UCSD-AML1 (cell line): ENCODE measurements at regions not wholly inside any gene's neighbourhood (a gene's known extent, or its start where the extent isn't known, plus 50 kb on each side); places are given as distances from the start of the nearest gene placed in this dataset.

Experiments used
- DNase-seq: peaks from one replicate; lab custom pipeline; 2025; ENCODE audit not compliant: unreplicated experiment; lab: John Stamatoyannopoulos, UW

DNA sequence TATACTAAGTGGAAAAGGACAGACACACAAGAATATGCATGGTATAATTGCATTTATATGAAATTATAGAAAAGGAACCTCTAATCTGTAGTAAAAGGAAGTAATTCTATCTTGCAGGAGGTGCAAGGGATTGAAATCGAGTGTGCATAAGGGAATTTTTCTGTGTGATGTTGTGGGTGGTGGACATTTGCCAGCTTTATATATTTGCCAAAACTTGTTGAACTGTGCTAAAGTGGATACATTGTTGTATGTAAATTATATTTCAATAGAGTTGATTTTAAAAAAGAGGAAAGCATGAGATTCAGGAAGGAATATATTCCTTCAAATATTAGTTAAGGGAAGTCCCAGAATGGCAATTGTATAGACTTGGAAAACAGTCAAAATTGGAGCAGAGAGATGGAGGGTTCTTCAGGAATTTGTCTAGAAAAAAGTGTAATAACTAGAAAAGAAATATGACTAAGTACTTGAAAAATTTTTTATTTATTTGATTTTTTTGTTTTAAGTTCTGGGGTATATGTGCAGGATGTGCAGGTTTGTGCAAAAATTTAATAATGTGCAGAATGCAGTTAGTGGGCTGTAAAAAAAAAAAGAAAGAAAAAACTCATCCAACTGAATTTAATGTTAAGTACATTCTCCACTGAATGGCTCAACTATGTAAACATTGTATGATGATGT lies 96.1 kb downstream of the ARL4A start:
- DNase-seq, result no peak

DNA sequence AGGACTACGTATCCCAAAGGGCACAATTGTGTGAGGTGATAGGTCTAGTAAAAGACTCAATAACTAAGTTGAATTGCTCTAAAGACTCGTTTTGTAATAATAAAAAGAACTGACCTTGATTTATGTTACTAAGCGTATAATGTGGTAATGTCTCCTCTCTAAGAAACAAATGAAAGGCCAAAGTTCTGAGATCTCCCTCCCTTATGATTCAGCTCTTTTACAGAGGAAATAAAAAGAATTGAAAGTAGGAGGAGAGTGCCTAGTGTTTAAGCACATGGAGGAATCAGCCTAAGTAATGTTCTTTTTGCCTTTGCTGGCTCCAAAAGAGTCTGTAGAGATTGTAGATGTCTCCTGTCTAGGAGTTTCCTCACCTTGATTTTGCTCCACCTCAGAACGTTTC lies 98.0 kb downstream of the ARL4A start:
- no peak for DNase-seq

DNA sequence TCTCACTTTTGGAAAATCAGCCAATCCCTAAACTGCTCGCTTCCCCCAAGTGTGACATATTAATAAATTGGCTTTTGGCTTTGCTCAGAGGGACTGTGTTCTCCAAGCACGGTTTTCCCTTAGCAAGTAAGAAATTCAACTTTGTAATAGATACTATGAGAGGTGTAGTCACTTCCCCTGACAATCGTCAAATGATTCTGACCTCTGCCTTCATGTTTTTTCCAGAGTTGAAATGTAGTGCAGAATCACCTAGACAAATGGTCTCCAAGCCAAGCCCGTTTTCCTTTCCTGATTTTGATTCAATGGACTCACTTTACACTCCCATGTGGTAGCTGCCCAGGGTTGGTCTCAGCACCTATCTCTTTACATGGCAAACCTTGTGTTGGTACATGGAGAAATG lies 99.1 kb downstream of the ARL4A start:
- no peak for DNase-seq

DNA sequence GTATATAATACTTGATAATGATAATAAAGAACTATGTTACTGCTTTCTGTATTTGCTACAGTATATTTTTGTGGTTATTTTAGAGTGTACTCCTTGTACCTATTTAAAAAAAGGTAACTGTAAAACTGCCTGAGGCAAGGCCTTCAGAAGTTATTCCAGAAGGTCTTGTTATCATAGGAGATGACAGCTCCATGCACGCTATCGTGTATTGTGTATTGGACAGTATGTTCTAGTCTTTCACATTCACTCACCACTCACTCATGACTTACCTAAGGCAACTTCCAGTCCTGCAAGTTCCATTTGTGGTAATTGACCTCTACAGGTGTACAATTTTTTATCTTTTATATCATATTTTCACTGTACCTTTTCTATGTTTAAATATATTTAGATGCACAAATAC lies 100.7 kb downstream of the ARL4A start:
- DNase-seq, result no peak

DNA sequence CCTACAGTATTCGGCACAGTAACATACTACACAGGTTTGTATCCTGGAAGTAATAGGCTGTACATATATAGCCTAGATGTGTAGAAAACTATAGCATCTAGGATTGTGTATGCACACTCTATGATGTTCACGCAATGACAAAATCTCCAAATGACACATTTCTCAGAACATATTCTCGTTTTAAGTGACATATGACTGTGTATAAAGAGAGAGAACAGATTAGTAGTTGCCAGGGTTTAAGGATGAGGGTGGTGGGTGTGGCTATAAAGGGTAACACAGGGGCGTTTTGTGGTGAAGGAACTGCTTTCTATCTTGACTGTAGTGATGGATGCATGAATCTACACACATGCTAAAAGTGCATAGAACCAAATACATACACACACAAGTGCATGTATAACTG lies 101.2 kb downstream of the ARL4A start:
- no peak for DNase-seq

DNA sequence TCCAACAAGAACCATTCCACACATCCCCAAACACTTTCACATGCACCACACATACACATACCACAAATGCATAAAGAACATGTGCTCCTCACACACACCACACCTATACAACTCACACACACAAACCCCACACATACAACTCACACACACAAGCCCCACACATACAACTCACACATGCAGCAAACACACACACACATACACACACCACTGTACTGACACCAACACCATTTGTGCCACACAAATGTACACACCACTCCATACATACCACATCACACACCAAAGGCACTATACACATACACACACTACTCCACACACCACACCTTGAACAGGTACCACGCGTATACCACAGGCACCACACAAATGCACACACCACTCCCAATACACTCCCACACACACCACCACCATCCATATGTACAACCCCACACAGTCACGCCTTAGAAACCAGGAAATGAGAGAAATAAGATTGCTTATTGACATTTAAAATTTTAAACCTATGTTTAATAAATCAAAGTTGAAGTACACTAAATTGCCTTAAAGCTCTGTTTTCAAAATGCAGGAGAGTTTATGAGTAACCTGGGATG lies 107.4 kb downstream of the ARL4A start:
- no peak for DNase-seq

DNA sequence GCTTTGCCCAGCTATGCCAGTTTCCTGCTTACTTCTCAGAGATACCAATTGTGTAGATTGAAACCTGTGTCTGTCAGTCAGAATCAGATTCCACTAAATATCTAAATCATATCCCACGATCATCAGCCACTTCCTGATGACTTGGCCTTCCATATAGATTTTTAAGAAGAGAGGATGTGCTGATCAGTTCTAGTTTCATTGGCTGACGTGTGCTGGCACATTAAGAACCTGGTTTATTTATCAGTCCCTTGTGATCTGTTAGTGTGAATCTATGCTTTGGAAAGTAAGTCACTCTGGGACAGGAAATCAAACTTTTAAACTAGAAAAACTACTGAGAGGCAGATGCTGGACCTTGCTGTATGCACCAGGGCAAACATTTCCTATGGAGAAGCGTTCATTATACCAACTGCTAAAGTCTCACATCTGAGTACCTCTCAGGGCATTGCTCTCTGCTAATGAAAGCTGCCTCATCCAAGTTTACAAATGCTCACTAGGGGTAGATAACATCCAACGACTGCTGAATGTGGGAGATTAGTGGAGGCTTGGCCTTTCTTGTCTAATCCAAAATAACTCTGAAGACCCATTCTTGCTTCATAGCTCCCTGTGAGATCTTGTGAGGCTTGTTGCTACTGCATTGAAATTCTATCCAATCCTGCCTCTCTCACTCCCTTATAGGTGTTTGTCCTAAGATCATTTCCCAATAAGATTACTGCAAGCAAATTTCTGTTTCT lies 109.1 kb downstream of the ARL4A start:
- no peak for DNase-seq

DNA sequence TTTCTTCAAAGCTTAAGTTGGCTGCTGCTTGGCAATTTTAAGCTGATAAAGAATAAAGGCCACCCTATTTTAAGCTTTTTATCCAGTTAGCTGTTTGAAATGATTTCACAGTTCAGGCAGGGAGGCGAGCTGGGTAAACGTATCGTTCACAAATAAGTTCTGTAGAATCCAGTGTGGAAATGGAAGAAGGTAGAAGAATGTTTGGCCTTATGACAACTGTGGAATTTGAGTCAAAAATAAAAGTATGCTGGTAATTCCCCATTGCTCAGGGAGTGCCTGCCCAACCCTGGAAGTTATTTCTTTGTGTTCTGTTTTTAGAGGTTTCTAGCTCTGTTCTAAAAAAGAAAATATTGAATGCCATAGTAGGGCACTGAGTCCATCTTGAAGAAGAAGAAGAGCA lies 113.1 kb downstream of the ARL4A start:
- no peak for DNase-seq

DNA sequence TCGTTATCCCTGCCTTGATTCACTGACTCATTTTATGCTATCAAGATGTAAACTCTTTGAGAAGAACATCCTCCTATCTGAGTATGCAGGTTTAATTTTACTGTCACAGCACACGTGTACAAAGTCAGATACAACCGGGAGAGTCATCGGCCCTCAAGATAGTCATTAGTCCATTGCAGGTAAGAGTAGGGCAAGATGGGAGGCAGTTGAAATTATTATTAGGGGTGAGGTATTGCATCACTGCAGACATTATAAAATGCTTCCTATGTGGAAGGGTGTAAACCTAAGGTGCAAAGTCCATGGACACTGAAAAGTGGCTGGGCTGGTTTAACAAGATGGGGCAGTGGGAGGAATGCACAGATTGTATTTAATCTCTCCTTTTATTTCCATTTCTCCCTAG lies 113.7 kb downstream of the ARL4A start:
- no peak for DNase-seq

DNA sequence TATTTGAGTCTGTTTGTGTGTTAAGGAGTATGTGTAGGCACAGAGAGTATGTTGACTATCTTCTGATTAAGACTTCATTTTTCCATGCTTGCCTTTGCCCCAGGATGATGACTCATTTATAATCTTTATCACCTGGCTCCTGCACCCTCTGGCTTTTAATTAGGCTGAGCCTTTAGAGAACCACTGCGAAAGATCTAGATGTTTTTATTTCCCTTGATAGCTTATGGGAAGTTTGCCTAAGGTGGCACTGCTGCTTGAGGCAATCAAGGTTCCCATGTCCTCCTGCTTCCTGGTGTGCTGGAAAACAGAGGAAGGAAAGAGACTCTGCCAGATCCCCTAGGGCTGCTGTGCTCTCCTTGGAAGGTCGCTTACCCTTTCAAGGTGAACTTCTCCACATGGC lies 114.6 kb downstream of the ARL4A start:
- DNase-seq, result peak; percentile 3

DNA sequence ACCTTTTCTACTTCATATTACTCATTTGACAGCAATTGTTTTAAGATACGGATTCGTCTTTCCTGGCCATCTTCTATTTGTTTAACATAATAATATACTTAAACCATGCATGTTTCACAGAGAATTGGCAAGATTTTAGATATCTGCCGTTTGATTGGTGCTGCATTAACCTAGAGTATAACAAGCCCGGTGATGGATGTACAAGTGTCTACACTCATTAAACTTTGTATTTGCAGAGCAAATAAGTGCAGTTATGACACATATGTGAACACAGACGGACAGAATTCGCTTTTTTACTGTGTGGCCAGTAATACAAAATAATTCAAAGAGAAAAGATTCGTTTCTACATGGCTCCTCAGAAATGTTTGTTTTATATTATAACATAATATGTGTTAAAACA lies 116.1 kb downstream of the ARL4A start:
- DNase-seq, result no peak

DNA sequence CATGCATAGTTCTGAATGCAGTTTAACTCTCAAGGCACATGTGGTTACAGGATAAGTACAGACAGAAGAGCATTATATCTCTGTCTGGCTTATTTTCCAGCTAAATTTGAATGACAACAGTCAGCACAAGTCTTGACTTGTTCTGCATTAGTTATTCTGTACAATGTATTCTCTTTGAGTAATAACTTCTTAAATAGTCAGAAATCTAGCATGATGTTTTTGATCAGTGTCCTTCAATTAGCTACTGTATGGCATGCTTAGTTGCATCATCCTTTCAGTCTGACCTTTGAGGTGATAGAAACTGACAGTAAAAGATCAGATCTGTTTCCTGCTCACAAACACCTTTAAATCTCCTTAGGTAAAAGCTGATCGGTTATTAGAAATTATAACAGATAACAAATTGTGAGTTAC lies 118.1 kb downstream of the ARL4A start:
- DNase-seq, result no peak

DNA sequence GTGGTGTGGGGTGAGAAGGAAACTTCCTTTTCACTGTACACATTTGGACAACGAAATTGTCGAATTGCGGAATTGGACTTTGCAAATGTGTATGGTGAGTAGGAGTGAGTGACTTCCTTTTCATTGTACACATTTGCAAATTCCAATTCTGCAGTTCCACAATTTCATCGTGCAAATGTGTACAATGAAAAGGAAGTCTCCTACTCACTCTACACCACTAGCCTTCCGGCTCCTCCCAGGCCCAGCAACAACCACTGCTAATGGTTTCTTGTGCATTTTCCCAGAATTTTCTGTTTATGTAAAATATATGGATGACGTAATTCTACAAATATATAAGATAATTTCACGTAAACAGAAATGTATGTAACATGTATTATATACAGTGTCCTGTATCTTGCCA lies 118.5 kb downstream of the ARL4A start:
- peak; percentile 37 for DNase-seq

DNA sequence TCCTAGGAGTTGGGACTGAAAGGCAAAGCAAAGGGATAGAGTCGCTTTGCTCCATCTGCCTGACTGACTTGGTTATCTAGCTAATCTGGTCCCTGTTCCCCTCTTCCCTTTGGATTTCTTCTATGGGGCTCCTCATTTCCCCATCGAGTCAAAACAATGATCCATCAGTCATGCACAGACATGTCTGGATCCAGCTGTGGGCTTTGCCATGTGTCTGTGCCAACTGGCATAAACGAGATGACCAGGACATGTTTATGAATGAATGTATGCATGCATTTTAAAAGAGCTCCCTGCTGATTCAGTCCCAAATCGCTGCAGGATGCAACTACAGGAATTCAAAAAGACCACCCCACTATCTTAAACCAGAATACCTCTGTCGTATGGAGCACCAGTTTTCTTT lies 122.0 kb downstream of the ARL4A start:
- DNase-seq, result no peak

DNA sequence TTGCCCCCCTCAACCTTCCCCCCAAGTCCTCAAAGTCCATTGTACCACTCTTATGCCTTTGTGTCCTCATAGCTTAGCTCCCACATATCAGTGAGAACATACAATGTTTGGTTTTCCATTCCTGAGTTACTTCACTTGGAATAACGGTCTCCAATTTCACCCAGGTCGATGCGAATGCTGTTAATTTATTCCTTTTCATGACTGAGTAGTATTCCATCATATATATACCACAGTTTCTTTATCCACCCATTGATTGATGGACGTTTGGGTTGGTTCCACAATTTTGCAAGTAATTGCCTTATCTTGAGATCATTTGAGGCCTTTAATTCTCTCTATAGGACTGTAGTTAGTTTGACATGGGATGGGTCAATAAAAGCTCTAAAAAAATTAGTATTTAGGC lies 124.7 kb downstream of the ARL4A start:
- DNase-seq, result no peak

DNA sequence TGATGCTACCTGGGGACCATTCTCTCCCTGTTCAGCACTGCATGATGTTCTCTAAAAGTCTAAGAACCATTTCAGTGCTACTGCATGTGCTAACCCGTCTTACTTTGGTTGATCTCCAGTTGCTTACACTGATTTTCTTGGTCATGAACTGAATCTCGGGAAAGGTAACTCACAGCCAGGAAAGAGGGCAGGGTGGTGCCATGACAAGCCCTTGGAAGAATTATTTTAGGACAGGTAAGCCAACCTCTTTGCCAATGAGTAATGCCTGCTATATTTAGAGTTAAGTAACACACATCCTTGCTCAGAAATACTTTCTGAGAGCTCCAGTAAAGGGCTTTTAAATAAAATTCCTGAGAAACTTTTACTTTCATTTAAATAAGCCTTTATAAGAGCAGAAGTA lies 126.7 kb downstream of the ARL4A start:
- no peak for DNase-seq

DNA sequence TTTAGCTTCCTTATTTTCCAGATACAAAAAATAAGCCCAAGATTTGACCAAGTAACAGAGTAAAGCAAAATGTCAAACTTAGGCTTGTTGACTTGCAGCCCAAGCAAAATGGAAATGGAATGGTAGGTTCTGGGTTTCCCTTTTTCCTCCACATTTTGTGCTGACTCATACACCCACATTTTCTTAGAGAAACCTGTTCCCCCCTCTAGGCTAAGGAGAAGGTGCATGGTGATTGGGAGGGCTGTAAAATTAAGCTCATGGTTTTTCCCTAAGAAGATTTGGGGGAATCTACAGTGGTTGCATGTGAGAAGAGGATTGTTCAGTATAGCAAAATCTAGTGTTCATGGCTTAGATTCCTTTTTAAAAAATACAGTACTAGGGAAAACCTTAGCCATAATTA lies 127.4 kb downstream of the ARL4A start:
- DNase-seq, result no peak

DNA sequence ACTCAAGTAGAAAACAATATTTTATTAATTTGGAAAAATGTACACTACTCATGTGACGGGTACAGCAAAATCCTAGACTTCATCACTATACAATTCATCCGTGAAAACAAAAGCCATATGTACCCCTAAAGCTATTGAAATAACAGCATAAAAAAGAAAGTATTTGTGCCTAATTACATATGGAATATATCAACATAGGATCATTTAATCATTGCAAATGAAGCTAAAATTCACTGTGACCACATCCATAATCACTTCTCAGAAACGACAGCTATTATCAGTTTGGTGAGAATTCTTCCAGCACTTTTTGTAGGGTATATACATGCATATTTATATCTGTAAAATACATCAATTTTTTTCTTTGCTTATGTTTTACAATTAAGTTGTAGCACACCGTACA lies 128.0 kb downstream of the ARL4A start:
- DNase-seq, result no peak

DNA sequence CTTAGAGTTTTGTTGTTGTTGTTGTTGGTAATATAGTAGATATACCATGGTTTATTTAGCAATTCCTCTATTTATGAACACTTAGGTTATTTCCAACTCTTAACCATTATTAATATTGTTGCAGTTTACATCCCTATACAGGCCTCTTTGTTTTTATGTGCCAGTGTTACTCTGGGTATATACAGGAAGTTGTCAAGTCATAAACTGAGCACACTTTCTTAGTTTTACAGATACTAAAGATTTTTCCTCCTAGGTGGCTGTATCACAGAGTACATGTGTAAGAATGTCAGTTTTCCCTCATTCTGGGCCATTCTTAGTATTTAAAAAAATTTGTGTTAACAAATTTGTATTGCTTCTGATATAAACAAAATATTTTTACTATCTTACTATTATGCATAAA lies 128.4 kb downstream of the ARL4A start:
- DNase-seq, result no peak

DNA sequence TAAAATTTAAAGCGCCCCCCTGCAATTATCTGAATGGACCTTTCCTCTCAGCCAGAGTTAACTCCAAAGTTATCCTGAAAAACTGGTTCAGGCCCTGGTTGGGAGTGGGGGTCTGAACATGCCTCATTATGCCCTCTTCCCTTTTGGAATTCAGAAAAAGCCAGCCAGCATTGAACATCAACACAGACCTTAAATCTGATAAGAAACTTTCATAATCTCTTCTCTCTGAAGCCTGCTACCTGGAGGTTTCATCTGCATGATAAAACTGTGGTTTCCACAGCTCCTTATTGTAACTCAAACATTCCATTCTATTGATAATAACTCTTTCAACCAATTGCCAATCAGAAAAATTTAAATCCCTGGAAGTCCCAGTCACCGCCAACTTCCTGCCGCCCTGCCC lies 133.3 kb downstream of the ARL4A start:
- DNase-seq, result no peak

DNA sequence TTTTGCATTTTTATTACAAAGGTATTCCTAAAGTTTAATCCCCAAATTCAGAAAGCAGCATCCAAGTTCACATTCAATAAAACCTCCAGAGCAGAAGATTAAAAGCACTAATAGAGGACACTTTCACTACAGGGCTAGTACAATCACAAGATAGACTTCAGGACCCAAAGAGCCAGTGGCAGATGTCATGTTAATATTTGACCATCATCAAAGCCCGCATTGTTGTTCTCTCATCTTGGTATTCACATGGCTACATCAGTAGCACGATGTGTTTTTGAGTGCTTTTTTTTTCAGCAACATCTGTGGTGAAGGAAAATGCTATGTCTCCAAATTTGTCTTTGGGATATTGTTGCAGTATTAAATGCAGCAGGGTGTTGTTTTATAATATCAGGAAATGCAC lies 134.3 kb downstream of the ARL4A start:
- no peak for DNase-seq

DNA sequence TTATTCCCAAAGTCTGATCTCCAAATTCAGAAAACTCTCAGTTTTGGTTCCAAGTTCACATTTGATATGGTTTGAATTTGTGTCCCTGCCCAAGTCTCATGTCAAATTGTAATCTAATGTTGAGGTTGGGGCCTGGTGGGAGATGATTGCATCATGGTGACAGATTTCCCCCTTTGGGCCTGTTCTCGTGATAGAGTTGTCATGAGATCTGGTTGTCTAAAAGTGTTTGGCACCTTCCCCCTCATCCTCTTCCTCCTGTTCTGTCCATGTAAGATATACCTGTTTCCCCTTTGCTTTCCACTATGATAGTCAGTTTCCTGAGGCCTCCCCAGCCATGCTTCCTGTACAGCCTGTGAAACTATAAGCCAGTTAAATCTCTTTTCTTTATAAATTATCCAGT lies 138.6 kb downstream of the ARL4A start:
- no peak for DNase-seq
